ENCODE measurements at regions not wholly inside any gene's neighbourhood (a gene's known extent, or its start where the extent isn't known, plus 50 kb on each side); places are given as distances from the start of the nearest gene placed in this dataset.
"Not testable (repeated sequence)": the region's sequence is repeated elsewhere in the genome, so short reads cannot be mapped to it uniquely, and the experiment has no call there.

DNA sequence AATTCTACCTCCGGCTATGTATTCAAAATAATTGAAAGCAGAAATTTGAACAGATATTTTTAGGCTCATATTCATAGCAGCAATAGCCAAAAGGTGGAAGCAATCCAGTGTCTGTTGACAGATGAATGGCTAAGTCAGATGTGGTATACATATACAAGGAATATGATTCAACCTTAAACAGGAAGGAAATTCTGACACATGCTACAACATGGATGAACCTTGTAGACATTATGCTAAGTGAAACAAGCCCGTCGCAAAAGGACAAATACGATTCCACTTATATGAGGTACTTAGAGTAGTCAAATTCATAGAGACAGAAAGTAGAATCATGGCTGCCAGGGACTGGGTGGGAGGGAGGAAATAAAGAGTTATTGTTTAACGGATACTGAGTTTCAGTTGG lies 331.6 kb downstream of the PCNX1 start:
- no peak for DNase-seq (ENCODE audit: low read depth in 2 of 2, low spot score in 1 of 2)

DNA sequence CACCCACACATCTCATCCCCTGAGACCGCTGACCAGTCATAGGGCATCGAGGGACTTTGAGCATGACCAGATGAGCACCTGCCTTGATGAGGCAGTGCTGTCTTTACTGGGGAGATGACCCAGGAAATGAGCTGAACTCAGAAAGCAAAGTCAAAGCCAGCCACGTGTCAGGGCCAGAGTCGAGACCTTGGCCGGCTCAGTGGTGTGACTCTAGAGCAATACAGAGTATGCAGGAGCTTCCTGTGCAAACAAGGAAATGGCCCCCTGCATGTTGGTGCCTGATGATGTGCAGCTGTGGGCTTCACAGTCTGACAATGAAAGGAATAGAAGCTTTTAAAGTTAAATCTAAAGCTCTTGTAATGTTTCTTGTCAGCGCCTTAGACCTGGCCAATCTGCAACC lies 332.9 kb downstream of the PCNX1 start:
- no peak for DNase-seq (ENCODE audit: low read depth in 2 of 2, low spot score in 1 of 2)

DNA sequence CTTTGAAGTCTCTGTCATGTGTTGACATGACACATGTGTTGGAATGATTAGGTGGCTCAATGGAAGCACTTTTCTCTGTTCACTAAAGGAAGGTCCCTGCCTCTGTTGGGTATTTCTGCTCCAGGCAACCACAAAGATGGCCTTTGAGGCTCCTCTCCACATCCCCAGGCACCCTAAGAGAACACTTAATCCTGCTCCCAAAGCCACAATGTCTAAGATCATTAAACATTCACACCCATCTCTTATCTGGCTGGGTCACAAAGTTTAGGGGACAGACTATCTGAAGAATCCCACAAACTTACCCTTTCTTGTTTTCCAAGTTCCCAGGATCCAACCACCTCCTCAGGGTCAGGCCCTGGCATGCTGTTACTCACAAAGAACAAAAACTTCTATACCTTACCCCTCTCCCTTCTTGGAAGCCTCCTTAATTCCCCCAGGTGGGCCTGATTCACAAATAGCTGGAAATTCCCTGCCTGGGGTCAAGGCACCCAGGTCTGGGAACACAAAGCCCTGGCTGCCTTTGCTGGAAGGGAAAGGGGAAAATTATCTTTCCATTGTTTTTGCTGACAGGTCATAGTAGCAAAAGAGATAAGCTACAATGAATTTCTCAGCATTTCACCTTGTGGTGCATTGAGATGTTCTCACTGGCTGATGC lies 333.7 kb downstream of the PCNX1 start:
- no peak for DNase-seq (ENCODE audit: low read depth in 2 of 2, low spot score in 1 of 2)

DNA sequence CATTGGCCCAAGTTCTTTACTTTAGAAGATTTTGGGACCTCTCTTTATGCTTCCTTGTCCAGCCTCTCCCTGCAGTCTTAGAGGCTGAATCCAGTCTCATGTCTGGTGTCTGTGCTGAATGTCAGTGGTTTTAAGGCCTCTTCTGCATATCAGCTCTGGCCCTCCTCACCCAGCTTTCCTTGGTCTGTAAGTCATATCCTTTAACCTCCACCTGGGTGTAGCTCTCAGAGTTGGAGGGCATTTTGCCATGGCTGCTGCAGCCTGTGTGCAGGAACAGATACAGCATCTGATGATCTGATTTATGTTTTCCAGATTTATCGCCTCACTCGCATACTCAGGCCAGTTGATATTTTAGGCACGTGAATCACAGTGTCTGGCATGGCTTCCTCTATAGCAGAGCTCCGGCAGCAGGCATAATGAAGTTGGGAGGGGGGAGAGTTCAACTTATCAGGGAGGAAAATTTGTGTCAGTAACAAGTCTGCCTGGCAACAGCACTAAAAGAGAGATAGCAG lies 335.0 kb downstream of the PCNX1 start:
- no peak for DNase-seq (ENCODE audit: low read depth in 2 of 2, low spot score in 1 of 2)

DNA sequence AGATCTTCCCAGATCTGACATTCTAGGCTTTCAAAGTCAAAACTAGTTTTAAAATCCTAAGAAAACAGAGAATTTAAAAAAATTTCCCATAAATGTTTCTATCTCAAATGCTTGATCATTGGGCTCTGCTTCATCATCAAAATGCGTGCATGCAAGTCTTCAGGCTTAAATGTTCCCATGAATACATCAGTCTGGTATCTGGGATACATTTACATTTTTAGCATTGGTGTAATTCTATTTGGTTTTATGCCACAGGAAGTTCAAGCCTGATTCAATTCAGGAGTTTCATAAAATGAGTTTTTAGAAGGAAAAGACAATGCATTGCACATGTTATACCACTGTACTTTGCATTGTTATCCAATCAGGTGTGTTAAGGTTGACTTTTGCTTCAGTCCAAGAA lies 336.4 kb downstream of the PCNX1 start:
- no peak for DNase-seq (ENCODE audit: low read depth in 2 of 2, low spot score in 1 of 2)

DNA sequence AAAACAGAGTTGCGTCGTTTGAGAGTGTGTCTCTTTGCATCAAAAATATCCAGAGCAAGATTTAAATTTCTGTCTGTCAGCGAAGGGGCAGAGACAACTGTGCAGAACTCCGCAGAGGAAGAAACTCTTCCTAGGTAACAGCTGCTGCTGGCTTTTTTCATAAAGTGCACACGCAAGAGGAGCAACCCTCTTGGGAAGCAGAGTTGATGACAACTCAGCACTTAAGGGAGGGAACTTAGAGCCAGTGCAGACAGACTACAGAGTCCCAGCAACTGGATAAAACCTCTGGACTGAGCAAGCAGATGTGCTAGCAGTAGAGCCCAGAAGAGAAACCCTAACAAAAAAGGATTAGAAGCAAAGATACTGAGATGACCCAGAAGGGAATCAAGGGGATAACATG lies 337.1 kb downstream of the PCNX1 start:
- no peak for DNase-seq (ENCODE audit: low read depth in 2 of 2, low spot score in 1 of 2)

DNA sequence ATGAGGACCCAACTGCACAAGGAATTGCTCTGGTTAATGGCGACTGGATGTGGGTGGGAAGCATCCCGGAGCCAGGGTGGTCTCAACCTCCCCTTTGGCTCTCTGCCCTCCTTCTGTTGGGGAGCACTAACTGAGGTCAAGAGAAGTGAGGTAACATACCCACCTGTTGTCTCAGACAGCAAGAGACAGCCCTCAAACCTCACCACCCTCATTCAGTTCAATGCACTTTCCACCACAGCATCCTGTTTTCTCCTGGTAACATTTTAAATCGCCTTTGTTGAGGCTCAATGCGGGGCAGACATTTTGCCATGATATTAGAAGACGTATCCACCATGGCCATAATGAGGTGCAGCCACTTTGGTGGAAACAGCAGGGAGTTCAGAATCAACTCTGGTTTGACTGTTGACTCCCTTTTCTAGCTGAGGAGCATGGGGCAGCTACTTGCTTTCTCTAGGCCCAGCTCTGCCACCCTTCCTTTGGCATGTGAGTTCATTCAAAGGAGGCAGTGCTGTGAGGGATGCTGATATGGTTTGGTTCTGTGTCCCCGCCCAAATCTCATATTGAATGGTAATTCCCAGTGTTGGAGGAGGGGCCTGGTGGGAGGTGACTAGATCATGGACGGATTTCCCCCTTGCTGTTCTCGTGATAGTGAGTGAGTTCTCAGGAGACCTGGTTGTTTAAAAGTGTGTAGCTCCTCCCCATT lies 338.6 kb downstream of the PCNX1 start:
- DNase-seq (ENCODE audit: low read depth in 2 of 2, low spot score in 1 of 2) = no peak

DNA sequence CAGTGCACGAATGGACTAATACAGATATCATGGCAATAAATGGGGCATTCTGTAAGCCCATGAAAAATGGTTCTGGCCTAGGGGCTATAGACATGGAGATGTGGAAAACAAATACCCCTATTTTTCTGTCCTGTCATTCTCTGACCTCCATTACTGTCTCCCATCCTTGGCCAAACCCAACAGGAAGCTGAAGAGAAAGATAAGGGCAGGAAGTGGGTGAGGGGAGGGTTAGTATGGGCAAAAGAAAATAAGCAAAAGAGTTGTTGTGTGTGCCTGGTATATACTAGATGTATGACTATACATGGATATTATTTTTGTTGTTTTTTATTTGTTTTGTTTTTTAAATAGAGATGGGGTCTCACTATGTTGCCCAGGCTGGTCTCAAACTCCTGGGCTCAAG lies 339.3 kb downstream of the PCNX1 start:
- DNase-seq (ENCODE audit: low read depth in 2 of 2, low spot score in 1 of 2) = no peak

DNA sequence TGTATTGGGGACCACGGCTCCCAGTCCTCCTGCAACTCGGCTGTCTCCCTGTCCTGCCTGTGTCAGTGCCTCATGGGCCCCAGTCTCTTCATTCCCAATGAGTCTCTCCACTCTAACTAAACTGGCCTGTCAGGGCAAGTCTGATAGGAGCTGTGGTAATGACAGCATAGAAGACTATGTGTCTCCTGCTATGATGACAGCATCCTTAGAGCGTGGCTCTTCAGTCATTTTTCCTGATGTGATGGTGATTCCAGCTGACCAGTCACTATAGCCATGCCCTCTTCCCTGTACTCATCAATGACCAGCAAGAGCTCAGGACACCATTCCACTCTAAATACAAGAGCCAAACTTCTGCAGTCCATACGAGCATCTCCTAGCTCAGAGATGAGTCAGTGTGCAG lies 339.8 kb downstream of the PCNX1 start:
- no peak for DNase-seq (ENCODE audit: low read depth in 2 of 2, low spot score in 1 of 2)

DNA sequence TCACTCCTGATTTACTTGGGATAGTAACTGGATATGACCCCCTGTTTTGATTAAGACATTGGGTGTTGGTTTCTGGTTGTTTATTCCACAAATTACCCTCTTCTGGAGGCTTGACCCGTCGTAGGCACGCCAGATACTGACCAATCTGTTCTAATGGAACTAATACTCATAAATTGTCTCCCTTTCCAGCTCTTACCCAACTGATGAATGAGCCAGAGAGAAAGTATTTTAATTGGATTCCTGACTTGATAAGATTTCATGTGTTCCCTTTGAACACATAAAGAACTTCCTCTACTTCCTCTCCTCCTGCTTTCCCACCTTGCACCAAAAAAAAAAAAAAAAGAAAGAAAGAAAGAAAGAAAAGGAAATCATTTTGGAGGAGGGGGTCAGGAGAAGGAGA lies 340.9 kb downstream of the PCNX1 start:
- DNase-seq (ENCODE audit: low read depth in 2 of 2, low spot score in 1 of 2) = no peak

DNA sequence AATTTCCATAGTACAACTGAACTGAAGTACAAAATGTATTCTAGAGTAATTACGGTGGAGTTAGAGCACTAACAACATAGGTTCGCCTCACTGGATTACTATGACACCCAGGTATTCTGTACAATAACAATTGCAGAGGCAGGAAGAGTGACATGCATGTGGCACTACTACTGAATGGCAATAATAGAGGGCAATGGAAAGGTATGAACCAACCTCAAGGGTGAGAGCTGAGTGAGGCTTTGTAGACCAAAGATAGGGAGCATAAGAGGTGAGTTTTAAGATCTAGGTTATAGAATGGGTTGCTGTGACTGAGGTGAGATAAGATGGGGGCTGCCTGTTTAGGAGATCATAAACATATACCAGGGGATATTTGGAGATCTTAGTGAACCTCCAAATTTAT lies 343.1 kb downstream of the PCNX1 start:
- no peak for DNase-seq (ENCODE audit: low read depth in 2 of 2, low spot score in 1 of 2)

DNA sequence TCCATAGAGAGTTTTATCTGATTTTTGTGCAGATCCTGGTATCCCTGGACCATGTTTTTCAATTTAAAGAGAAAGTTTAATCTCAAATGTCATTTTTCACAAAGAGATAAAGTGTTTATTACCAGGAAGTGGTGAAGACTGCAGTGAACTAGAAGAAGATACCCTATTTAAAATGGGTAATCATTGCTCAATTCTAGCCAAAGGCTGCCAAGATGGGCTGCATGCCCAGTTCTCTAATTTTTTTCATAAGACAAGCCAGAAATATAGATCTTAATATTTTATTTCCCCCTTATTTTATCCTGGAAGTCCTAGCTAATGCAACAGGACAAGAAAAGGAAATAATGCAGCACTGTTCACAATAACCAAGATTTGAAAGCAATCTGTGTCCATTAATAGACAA lies 343.5 kb downstream of the PCNX1 start:
- no peak for DNase-seq (ENCODE audit: low read depth in 2 of 2, low spot score in 1 of 2)

DNA sequence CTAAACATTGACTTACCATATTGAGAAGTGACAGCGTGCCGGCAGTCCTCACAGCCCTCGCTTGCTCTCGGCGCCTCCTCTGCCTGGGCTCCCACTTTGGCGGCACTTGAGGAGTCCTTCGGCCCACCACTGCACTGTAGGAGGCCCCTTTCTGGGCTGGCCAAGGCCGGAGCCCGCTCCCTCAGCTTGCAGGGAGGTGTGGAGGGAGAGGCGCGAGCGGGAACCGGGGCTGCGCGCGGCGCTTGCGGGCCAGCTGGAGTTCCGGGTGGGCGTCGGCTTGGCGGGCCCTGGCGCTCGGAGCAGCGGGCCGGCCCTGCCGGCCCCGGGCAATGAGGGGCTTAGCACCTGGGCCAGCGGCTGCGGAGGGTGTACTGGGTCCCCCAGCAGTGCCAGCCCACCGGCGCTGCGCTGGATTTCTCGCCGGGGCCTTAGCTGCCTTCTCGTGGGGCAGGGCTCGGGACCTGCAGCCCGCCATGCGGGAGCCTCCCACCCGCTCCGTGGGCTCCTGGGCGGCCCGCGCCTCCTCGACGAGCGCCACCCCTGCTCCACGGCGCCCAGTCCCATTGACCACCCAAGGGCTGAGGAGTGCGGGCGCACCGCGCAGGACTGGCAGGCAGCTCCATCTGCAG lies 346.9 kb downstream of the PCNX1 start:
- DNase-seq (ENCODE audit: low read depth in 2 of 2, low spot score in 1 of 2) = not testable (repeated sequence)

DNA sequence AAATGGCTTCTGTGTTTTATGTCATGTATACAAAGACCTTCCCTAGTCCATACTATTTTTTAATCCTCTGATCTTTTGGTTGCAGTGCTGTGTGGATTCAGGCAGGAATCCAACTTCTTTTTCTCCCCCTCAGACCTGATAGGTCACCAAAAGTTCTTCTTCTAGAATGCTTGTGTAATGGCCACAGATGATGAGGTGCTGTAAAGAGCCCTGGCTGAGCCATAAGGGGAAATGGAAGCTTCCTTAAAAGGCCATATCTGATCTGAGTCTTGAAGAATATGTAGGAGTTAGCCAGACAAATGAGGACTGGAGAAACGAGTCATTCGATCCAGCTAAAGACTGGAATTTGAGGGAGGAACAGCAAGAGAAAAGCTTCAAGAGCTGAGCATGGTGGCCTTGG lies 353.9 kb downstream of the PCNX1 start:
- no peak for DNase-seq (ENCODE audit: low read depth in 2 of 2, low spot score in 1 of 2)

DNA sequence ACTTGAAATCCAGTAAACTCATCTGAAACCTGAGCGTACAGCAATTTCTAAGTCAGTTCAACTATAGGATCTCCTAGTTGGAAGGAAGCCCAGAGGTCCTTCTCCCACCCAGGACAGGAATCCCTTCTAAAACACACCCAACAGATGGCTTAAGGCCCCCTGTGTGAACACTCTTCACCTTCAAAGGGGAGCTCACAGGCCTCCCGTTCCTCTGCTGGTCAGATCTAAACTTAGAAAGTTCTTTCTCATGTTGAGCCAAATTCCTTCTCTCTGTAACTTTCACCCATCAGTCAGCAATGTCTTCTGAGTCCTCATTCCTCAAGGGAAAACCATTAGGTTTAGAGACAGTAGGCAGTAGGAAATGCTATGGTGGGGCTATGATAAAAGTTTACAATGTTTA lies 355.2 kb downstream of the PCNX1 start:
- no peak for DNase-seq (ENCODE audit: low read depth in 2 of 2, low spot score in 1 of 2)

DNA sequence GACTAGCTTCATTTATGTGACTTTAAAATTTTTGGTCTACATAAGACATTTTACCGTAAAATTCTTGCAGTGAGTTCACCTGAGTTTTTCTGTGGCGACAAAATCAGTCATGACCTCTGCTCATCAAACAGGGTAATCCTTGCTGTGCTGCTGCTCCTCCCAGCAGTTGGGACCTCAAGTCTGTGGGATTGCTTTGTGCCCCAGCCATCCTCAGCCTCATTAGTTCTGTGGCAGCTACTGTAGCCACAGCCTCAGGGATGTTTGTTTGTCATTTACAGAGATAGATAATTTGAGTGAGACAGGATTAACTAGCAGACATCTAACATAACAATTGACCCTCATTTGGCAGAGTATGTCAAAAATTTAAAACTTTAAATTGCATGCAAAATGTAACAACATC lies 357.0 kb downstream of the PCNX1 start:
- DNase-seq (ENCODE audit: low read depth in 2 of 2, low spot score in 1 of 2) = no peak

DNA sequence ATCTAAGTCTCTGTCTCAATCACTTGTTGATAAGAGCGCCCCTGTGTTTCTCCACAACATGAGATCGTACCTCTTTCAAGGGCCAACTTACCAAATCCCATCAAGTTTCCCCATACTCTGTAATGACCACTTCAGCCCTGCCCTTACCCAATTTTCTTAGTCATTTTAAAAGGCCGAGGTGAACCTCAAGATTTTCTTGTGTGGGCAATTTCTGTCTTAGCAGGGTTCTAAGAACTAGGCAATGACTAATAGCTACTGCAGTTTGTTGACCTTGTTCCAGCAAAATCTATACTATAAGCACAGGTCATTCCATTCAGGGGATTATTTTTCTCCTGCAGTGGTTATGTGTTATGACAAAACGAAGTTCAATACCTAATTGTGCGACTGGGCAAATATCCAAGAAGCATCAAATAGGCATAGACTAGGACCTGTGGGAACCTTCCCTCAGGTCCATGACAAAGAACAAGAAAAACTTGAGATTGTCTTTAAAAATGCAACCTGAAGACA lies 359.8 kb downstream of the PCNX1 start:
- DNase-seq (ENCODE audit: low read depth in 2 of 2, low spot score in 1 of 2) = no peak

DNA sequence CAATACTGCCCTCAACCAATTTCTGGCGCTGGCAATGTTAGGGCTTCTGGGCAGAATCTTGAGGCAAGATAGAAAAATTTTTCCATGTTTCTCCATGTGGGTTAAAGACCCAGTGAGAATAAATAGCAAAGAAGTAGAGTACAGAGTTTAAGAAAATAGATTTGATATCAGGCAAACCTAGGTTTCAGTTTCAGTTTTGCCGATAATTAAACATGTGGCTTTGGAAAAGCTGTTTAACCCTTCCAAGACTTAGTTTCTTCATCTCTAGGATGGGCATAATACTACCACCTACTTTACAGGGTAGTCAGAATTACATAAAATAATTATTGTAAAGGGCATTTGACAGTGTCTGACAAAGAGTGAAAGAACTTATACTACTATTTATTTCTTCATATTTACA lies 360.4 kb downstream of the PCNX1 start:
- DNase-seq (ENCODE audit: low read depth in 2 of 2, low spot score in 1 of 2) = no peak

DNA sequence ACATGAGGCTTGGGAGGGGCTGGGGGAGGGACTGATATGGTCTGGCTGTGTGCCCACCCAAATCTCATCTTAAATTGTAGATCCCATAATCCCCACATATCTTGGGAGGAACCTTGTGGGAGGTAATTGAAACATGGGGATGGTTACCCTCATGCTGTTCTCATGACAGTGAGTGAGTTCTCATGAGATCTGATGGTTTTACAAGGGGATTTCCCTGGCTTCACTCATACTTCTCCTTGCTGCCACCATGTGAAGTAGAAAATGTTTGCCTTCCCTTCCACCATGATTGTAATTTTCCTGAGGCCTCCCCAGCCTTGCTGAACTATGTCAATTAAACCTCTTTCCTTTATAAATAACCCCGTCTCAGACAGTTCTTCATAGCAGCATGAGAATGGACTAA lies 362.9 kb downstream of the PCNX1 start:
- no peak for DNase-seq (ENCODE audit: low read depth in 2 of 2, low spot score in 1 of 2)

DNA sequence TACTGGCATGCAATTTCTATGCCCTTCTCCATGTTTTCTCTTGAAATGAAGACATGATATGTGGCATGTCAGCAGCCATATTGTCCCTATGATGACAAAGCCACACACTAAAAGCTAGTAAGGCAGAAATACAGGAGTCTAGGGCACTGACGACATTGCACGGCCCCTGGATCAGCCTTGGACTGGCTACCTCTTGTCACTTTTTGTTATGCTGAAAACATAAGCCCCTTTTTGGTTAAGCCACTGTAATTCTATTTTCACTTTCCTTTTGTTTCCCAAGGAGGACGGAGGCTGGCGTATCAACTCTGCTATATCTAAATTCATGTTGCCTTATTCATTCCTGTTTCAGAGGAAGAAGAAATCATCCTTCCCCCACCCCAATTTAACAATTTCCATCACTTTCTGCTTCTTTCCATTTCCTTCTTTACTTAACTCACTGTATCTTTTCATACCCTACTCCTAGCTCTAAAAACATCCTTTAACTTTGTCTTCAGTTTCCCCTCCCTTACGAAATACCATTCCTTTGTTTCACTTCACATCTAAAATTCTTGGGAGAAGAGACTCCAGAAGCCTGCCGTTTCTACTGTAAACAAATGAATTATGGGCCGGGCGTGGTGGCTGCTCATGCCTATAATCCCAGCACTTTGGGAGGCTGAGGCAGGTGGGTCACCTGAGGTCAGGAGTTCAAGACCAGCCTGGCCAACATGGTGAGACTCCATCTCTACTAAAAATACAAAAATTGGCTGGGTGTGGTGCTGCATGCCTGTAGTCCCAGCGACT lies 364.1 kb downstream of the PCNX1 start:
- no peak for DNase-seq (ENCODE audit: low read depth in 2 of 2, low spot score in 1 of 2)

DNA sequence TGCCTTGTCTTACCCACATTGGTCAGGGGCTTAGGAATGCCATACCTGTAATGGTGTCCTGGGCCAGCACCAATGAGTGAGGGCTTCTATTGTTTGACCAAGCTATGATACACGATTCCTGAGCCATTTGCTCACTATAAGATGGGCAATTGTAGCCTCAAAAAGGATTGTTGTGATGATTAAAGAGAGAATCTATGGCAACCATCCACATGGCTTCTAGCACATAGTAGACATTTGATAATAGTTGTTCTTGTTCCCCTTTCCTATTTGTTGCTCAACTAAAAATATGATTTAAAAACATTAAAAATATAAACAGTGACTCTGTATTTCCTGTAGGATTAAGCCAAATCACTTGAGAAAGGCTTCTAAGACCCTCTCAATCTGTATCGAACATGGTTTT lies 366.1 kb downstream of the PCNX1 start:
- no peak for DNase-seq (ENCODE audit: low read depth in 2 of 2, low spot score in 1 of 2)

DNA sequence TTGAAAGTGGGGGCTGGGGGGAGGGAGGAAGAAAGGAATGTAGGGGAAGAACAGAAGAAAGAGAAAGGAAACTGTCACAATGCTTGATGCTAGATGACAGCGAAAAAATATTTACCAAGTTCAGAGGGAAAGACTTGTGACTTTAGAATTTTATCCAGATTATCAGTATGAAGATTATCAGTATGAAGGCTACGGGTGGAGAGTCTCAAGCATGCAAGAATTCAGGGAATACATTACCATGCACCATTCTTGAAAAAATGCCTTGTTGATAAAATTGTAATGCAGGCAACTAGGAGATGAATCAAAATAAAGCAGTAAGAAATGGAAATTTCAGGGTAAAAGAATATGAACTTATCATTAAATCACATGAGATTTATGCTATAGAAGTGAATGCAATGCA lies 376.8 kb downstream of the PCNX1 start:
- DNase-seq (ENCODE audit: low read depth in 2 of 2, low spot score in 1 of 2) = no peak
